ENCODE measurements at regions not wholly inside any gene's neighbourhood (a gene's known extent, or its start where the extent isn't known, plus 50 kb on each side); places are given as distances from the start of the nearest gene placed in this dataset.

DNA sequence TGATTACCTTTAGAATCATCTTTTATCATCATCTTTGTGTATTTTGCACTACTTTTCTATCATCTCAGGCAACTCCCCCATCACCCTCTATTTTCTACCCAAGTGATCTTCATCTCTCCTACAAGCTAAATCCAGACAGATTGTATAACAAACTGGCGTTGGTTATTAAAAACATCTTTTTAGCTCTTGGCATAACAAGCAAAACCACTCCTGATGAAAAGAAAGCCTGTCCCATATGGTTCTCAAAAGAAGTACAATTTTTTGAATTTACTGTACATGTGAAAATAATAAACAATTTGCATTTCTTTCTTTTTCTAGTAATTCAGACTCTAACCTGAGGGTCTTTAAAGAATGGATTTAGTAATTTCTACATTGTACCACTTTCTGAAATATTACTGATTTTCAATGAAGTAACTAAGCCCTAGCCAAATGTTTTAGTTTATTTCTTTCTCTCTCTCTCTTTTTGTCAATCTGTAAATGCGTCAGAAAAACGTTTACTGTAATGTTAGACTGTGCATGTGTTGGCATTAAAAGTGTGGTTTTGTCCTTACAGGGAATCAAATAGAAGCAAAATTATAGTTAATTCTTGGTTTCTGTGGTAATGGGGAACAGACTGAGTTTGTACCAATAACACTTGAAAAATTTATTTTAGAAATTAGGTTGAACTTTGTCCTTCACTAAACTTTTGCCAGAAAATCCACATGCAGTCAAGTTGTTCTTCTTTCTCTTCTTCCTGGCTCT lies 52.5 kb upstream of the RPS23 start:
- TF ChIP-seq POLR2A (IDR thresholded peaks at IDR 0.05) (no peak), CTCF (IDR thresholded peaks at IDR 0.05) (no peak)
